ENCODE measurements at regions not wholly inside any gene's neighbourhood (a gene's known extent, or its start where the extent isn't known, plus 50 kb on each side); places are given as distances from the start of the nearest gene placed in this dataset.

DNA sequence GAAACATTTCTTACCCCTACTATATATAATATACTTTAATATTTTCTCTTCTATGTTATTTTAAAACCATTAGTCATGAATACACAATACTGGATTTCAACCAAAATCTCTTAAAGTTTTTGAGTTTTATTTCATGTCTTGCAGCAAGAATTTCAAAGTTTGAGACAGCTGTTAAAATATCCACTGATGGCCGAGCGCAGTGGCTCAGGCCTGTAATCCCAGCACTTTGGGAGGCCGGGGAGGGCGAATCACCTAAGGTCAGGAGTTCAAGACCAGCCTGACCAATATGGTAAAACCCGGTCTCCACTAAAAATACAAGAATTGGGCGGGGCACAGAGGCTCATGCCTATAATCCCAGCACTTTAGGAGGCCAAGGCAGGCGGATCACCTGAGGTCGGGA is 59.7 kb upstream of the DAPK1 start:
- TF ChIP-seq, protein P1, sequence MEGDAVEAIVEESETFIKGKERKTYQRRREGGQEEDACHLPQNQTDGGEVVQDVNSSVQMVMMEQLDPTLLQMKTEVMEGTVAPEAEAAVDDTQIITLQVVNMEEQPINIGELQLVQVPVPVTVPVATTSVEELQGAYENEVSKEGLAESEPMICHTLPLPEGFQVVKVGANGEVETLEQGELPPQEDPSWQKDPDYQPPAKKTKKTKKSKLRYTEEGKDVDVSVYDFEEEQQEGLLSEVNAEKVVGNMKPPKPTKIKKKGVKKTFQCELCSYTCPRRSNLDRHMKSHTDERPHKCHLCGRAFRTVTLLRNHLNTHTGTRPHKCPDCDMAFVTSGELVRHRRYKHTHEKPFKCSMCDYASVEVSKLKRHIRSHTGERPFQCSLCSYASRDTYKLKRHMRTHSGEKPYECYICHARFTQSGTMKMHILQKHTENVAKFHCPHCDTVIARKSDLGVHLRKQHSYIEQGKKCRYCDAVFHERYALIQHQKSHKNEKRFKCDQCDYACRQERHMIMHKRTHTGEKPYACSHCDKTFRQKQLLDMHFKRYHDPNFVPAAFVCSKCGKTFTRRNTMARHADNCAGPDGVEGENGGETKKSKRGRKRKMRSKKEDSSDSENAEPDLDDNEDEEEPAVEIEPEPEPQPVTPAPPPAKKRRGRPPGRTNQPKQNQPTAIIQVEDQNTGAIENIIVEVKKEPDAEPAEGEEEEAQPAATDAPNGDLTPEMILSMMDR (conservative IDR thresholded peaks at IDR 0.05), result no peak
- no peak for DNase-seq (ENCODE audit: extremely low spot score, unreplicated experiment)
- no peak overlapping the region for H3K27ac Mint-ChIP-seq
- no peaks in the 10 kb centered on the region for H3K36me3 Mint-ChIP-seq
- peaks cover 16% of the 10 kb centered on the region for H3K4me1 Mint-ChIP-seq (ENCODE audit: unreplicated experiment)
- no peak overlapping the region for H3K4me3 Mint-ChIP-seq
- no peaks in the 10 kb centered on the region for H3K27me3 Mint-ChIP-seq
- peaks cover 11% of the 10 kb centered on the region for H3K9me3 Mint-ChIP-seq

GRCh38 chr9:87441251-87441650 is 56.4 kb upstream of the DAPK1 start:
- peaks cover 10% of the 10 kb centered on the region for H3K4me1 Mint-ChIP-seq (ENCODE audit: unreplicated experiment)
- H3K27ac Mint-ChIP-seq, result no peak overlapping the region
- no peak overlapping the region for H3K4me3 Mint-ChIP-seq
- TF ChIP-seq, protein P1 (conservative IDR thresholded peaks at IDR 0.05), result no peak
- DNase-seq (ENCODE audit: extremely low spot score, unreplicated experiment), result no peak
- peaks cover 4% of the 10 kb centered on the region for H3K9me3 Mint-ChIP-seq
- H3K36me3 Mint-ChIP-seq, result no peaks in the 10 kb centered on the region
- H3K27me3 Mint-ChIP-seq, result no peaks in the 10 kb centered on the region

GRCh38 chr9:87442451-87442850 is 55.2 kb upstream of the DAPK1 start:
- Mint-ChIP-seq H3K27ac (no peak overlapping the region), H3K27me3 (no peaks in the 10 kb centered on the region)

GRCh38 chr9:87443006-87443405 is 54.7 kb upstream of the DAPK1 start:
- TF ChIP-seq, protein P1 (conservative IDR thresholded peaks at IDR 0.05), result no peak
- Mint-ChIP-seq H3K4me3 (no peak overlapping the region), H3K9me3 (peaks cover 4% of the 10 kb centered on the region), H3K27me3 (no peaks in the 10 kb centered on the region), H3K36me3 (no peaks in the 10 kb centered on the region), H3K4me1 (ENCODE audit: unreplicated experiment) (peaks cover 5% of the 10 kb centered on the region), H3K27ac (no peak overlapping the region)
- no peak for DNase-seq (ENCODE audit: extremely low spot score, unreplicated experiment)

More at GRCh38 chr9:87442451-87442850, 55.2 kb upstream of the DAPK1 start:
- TF ChIP-seq, protein P1 (conservative IDR thresholded peaks at IDR 0.05), result no peak
- no peak overlapping the region for H3K4me3 Mint-ChIP-seq
- peaks cover 4% of the 10 kb centered on the region for H3K9me3 Mint-ChIP-seq
- H3K4me1 Mint-ChIP-seq (ENCODE audit: unreplicated experiment), result peaks cover 5% of the 10 kb centered on the region
- no peak for DNase-seq (ENCODE audit: extremely low spot score, unreplicated experiment)
- no peaks in the 10 kb centered on the region for H3K36me3 Mint-ChIP-seq

- no peak for DNase-seq (ENCODE audit: extremely low spot score, unreplicated experiment)
- Mint-ChIP-seq H3K27ac (no peak overlapping the region), H3K36me3 (no peaks in the 10 kb centered on the region), H3K4me1 (ENCODE audit: unreplicated experiment) (peaks cover 5% of the 10 kb centered on the region), H3K4me3 (no peak overlapping the region), H3K27me3 (no peaks in the 10 kb centered on the region), H3K9me3 (peaks cover 4% of the 10 kb centered on the region)
- TF ChIP-seq, protein P1 (conservative IDR thresholded peaks at IDR 0.05), result no peak
These were observed 54.2 kb upstream of the DAPK1 start for GRCh38 chr9:87443461-87443860.

- Mint-ChIP-seq H3K4me3 (no peak overlapping the region), H3K36me3 (no peaks in the 10 kb centered on the region), H3K27me3 (no peaks in the 10 kb centered on the region), H3K9me3 (peaks cover 4% of the 10 kb centered on the region), H3K27ac (no peak overlapping the region), H3K4me1 (ENCODE audit: unreplicated experiment) (peaks cover 5% of the 10 kb centered on the region)
- no peak for DNase-seq (ENCODE audit: extremely low spot score, unreplicated experiment)
- TF ChIP-seq, protein P1 (conservative IDR thresholded peaks at IDR 0.05), result no peak
These were observed 52.0 kb upstream of the DAPK1 start for GRCh38 chr9:87445646-87446045.
